CD4-positive, alpha-beta T cell (primary cell): ENCODE measurements at regions not wholly inside any gene's neighbourhood (a gene's known extent, or its start where the extent isn't known, plus 50 kb on each side); places are given as distances from the start of the nearest gene placed in this dataset.

ENCODE experiments used
- ATAC-seq: fragments of 200-7000 bp; cut with Tn5 transposase; one replicate; pipeline ENCODE4 v1.10.0; 2022; ENCODE audit warnings: mild to moderate bottlenecking; ENCODE audit not compliant: poor library complexity
- CTCF ChIA-PET: fragments of 350-600 bp; sonication (Branson Sonifier 250); formaldehyde crosslinking; loops from one replicate; lab custom pipeline; 2021; ENCODE audit warnings: antibody characterized with exemption, inconsistent platforms; lab: Charles Lee
- POLR2A ChIA-PET: fragments of 350-600 bp; sonication (Branson Sonifier 250); formaldehyde crosslinking; loops from one replicate; lab custom pipeline; 2021; ENCODE audit warnings: antibody characterized with exemption, inconsistent platforms; lab: Charles Lee
- DNase-seq, 14 experiments: peaks; one replicate each; pipeline ENCODE4 v3.0.0-alpha.2; 2013 to 2020; ENCODE audit warnings: mixed read lengths in 2 of 14
- H3K27ac ChIP-seq, 2 donors: one replicate each; pipeline versions ENCODE4 v1.5.1 to v1.7.0; 2013; ENCODE audit warnings: low read length in 2 of 2, low read depth in 1 of 2, mild to moderate bottlenecking in 1 of 2
- H3K27me3 ChIP-seq, 2 experiments: 1 replicate in 1 of 2; 2 replicates in 1 of 2; pipeline versions ENCODE4 v1.6.1 to v1.7.0; 2013; ENCODE audit warnings: low read length in 2 of 2, control low read depth in 1 of 2, mild to moderate bottlenecking in 1 of 2, moderate library complexity in 1 of 2; ENCODE audit not compliant: insufficient read depth in 2 of 2, control insufficient read depth in 1 of 2
- H3K36me3 ChIP-seq: one replicate; pipeline ENCODE4 v1.6.1; 2013; ENCODE audit warnings: low read length, control low read depth; ENCODE audit not compliant: insufficient read depth
- H3K4me1 ChIP-seq: one replicate; pipeline ENCODE4 v1.6.1; 2013; ENCODE audit warnings: low read length, control low read depth; ENCODE audit not compliant: insufficient read depth
- H3K4me3 ChIP-seq: one replicate; pipeline ENCODE4 v1.5.1; 2013; ENCODE audit warnings: mild to moderate bottlenecking, low read length, moderate library complexity
- H3K9me3 ChIP-seq, 2 experiments: 1 replicate in 1 of 2; 2 replicates in 1 of 2; pipeline versions ENCODE4 v1.6.1 to v1.7.0; 2013; ENCODE audit warnings: low read length in 2 of 2, mild to moderate bottlenecking in 2 of 2, control low read depth in 1 of 2, moderate library complexity in 1 of 2; ENCODE audit not compliant: control insufficient read depth in 1 of 2, insufficient read depth in 1 of 2
- H3K27ac Mint-ChIP-seq: one replicate; pipeline ENCODE4 v1.8.0; 2020; ENCODE audit warnings: mixed read lengths
- H3K27me3 Mint-ChIP-seq: one replicate; pipeline ENCODE4 v1.8.0; 2021; ENCODE audit warnings: mixed read lengths
- H3K36me3 Mint-ChIP-seq: one replicate; pipeline ENCODE4 v1.8.0; 2021; ENCODE audit warnings: low read depth, mixed read lengths
- H3K4me1 Mint-ChIP-seq: one replicate; pipeline ENCODE4 v1.8.0; 2021; ENCODE audit warnings: low read depth, mixed read lengths
- H3K4me3 Mint-ChIP-seq: one replicate; pipeline ENCODE4 v1.8.0; 2020; ENCODE audit warnings: mild to moderate bottlenecking, mixed read lengths
- H3K9me3 Mint-ChIP-seq: one replicate; pipeline ENCODE4 v1.8.0; 2020; ENCODE audit warnings: mixed read lengths
- CTCF ChIP-seq: fragments of 200-600 bp; IDR thresholded peaks from one replicate; pipeline ENCODE4 v1.8.0; 2022; ENCODE audit warnings: antibody characterized with exemption, mild to moderate bottlenecking
- intact Hi-C, 2 experiments: fragments of 100-400 bp; cut with DNase I in 1 of 2; cut with micrococcal nuclease in 1 of 2; formaldehyde crosslinking; loops; one replicate each; pipeline versions ENCODE4 v1.15.1 to v1.9.0; 2023 to 2025; cut with DNase I, micrococcal nuclease

- TF ChIP-seq CTCF: no peak
- CTCF ChIA-PET: no interaction called here
- DNase-seq (peak in 1 of 14 experiments; percentile 28), ATAC-seq (no peak)
- no peaks in the 10 kb centered on the region for H3K9me3 Mint-ChIP-seq
- H3K4me1 ChIP-seq: no peaks in the 10 kb centered on the region
- intact Hi-C loops: no loop called here
- POLR2A ChIA-PET: no interaction called here
- H3K36me3 ChIP-seq: no peaks in the 10 kb centered on the region
- no peaks in the 10 kb centered on the region for H3K4me1 Mint-ChIP-seq
- no peaks in the 10 kb centered on the region for H3K27me3 ChIP-seq
- H3K27me3 Mint-ChIP-seq: no peaks in the 10 kb centered on the region
- no peak overlapping the region for H3K27ac Mint-ChIP-seq
- no peak overlapping the region for H3K27ac ChIP-seq
- H3K9me3 ChIP-seq: no peaks in the 10 kb centered on the region
- no peak overlapping the region for H3K4me3 ChIP-seq
- no peak overlapping the region for H3K4me3 Mint-ChIP-seq
- no peaks in the 10 kb centered on the region for H3K36me3 Mint-ChIP-seq
These were observed 70.4 kb upstream of the HPCAL1 start for GRCh38 chr2:10232096-10232815.

DNA sequence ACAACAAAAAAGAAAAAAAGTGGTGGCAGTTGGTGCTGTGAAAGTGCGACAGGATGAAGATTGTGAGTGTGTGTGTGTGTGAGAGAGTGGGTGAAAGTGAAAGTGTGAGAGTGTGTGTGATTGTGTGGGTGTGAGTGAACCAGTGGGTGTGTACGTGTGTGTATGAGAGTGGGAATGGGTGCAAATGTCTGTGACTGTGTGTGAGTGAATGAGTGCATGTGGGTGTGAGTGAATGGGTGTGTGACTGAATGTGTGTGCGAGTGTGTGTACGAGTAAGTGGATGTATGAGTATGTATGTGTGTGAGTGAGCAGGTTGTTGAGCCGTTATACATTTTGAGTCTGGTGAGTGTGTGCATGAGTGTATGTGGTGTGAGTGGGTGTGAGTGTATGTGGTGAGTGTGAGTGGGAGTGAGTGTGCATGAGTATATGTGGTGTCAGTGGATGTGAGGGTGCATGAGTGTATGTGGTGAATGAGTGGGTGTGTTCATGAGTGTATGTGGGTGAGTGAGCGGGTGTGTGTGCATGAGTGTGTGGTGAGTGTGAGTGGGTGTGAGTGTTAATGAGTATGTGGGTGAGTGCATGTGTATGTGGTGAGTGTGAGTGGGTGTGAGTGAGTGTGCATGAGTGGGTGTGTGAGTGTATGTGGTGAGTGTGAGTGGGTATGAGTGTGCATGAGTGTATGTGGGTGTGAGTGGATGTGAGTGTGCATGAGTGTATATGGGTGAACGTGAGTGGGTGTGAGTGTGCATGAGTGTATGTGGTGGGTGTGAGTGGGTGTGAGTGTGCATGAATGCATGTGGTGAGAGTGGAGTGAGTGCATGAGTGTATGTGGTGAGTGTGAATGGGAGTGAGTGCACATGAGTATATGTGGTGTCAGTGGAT is 69.3 kb upstream of the HPCAL1 start:
- no peaks in the 10 kb centered on the region for H3K4me1 ChIP-seq
- intact Hi-C loops: no loop called here
- no peak for TF ChIP-seq CTCF
- DNase-seq (no peak), ATAC-seq (no peak)
- H3K27me3 ChIP-seq: no peaks in the 10 kb centered on the region
- Mint-ChIP-seq H3K4me3 (no peak overlapping the region), H3K27ac (no peak overlapping the region), H3K27me3 (no peaks in the 10 kb centered on the region), H3K36me3 (no peaks in the 10 kb centered on the region), H3K9me3 (no peaks in the 10 kb centered on the region), H3K4me1 (no peaks in the 10 kb centered on the region)
- CTCF ChIA-PET: no interaction called here
- no peak overlapping the region for H3K4me3 ChIP-seq
- H3K9me3 ChIP-seq: no peaks in the 10 kb centered on the region
- H3K27ac ChIP-seq: no peak overlapping the region
- H3K36me3 ChIP-seq: no peaks in the 10 kb centered on the region
- POLR2A ChIA-PET: no interaction called here

DNA sequence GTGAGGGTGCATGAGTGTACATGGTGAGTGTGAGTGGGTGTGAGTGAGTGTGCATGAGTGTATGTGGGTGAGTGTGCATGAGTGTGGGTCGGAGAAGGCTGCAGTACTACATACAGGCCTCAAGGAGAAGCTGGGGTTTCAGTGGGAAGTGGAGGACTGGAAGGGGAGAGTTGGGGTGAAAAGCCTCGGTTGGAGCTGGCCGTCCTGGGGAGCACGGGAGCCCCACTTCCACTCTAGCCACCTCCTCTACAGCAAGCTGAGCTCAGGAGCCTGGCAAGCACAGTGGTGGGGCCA is 68.7 kb upstream of the HPCAL1 start:
- Histone ChIP-seq H3K27me3 (no peaks in the 10 kb centered on the region), H3K4me3 (no peak overlapping the region), H3K9me3 (no peaks in the 10 kb centered on the region), H3K27ac (no peak overlapping the region), H3K4me1 (no peaks in the 10 kb centered on the region), H3K36me3 (no peaks in the 10 kb centered on the region)
- no peak for TF ChIP-seq CTCF
- Mint-ChIP-seq H3K4me1 (no peaks in the 10 kb centered on the region), H3K9me3 (no peaks in the 10 kb centered on the region), H3K27me3 (no peaks in the 10 kb centered on the region), H3K27ac (no peak overlapping the region), H3K36me3 (no peaks in the 10 kb centered on the region), H3K4me3 (no peak overlapping the region)
- no peak for ATAC-seq
- ChIA-PET POLR2A (no interaction called here), CTCF (no interaction called here)
- intact Hi-C loops: no loop called here
- no peak for DNase-seq
